ENCODE measurements at regions not wholly inside any gene's neighbourhood (a gene's known extent, or its start where the extent isn't known, plus 50 kb on each side); places are given as distances from the start of the nearest gene placed in this dataset.

DNA sequence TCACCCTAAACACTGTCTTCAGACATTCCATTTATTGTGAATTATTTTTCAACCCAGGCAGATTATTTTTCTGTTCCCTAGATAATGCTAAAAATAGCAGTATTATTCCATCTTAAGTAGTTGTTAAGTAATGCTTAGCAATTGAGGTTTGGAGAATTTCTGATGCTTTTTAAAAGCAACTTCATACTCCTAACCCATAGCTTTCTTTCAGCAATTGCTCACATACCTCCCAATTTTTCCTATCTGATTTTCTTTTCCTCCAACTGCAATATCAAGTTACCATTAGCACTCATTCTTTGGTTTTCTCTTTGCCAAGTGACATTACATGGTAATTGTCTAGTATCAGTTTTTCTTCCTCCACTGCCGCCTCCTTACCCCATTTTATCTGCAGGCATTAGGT is 104.7 kb downstream of the GPR85 start:
- TF ChIP-seq, protein P1, sequence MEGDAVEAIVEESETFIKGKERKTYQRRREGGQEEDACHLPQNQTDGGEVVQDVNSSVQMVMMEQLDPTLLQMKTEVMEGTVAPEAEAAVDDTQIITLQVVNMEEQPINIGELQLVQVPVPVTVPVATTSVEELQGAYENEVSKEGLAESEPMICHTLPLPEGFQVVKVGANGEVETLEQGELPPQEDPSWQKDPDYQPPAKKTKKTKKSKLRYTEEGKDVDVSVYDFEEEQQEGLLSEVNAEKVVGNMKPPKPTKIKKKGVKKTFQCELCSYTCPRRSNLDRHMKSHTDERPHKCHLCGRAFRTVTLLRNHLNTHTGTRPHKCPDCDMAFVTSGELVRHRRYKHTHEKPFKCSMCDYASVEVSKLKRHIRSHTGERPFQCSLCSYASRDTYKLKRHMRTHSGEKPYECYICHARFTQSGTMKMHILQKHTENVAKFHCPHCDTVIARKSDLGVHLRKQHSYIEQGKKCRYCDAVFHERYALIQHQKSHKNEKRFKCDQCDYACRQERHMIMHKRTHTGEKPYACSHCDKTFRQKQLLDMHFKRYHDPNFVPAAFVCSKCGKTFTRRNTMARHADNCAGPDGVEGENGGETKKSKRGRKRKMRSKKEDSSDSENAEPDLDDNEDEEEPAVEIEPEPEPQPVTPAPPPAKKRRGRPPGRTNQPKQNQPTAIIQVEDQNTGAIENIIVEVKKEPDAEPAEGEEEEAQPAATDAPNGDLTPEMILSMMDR (conservative IDR thresholded peaks at IDR 0.05; ENCODE audit: low read depth, low read length): no peak
- TF ChIP-seq EZH2 (IDR thresholded peaks at IDR 0.05; ENCODE audit: borderline replicate concordance, low read depth, low read length, poor library complexity, severe bottlenecking): no peak

Data from A673 (cell line).